ENCODE measurements at regions not wholly inside any gene's neighbourhood (a gene's known extent, or its start where the extent isn't known, plus 50 kb on each side); places are given as distances from the start of the nearest gene placed in this dataset.

GRCh38 chr9:92196400-92196799 lies 81.2 kb upstream of the SPTLC1 start:
- no peak for TF ChIP-seq POLR2A (IDR thresholded peaks at IDR 0.05; ENCODE audit: low read length)
- TF ChIP-seq GATA1 (IDR thresholded peaks at IDR 0.05; ENCODE audit: low read depth, low read length): no peak

Data from erythroblast (primary cell).